ENCODE measurements at regions not wholly inside any gene's neighbourhood (a gene's known extent, or its start where the extent isn't known, plus 50 kb on each side); places are given as distances from the start of the nearest gene placed in this dataset.

DNA sequence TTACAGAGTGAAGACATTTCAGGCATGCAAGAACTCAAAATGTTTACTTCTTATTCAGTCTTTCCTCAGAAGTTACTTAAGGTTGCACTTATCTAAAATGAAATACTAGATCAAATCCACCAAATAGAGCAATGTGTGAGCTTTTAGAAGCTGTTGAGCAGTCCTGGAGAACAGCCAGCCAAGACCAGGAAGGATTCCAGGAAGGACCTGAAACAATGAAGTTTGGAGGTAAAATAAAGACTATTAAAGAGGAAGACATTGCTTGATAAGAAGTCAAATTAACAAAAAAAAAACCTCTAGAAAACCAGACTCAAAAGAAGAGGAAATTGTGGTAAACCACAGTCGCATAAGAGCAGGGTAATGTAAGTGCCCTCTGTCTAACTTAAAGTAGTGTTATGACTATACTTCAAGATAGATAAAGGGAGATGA is 156.2 kb upstream of the S1PR3 start:
- TF ChIP-seq, protein P1, sequence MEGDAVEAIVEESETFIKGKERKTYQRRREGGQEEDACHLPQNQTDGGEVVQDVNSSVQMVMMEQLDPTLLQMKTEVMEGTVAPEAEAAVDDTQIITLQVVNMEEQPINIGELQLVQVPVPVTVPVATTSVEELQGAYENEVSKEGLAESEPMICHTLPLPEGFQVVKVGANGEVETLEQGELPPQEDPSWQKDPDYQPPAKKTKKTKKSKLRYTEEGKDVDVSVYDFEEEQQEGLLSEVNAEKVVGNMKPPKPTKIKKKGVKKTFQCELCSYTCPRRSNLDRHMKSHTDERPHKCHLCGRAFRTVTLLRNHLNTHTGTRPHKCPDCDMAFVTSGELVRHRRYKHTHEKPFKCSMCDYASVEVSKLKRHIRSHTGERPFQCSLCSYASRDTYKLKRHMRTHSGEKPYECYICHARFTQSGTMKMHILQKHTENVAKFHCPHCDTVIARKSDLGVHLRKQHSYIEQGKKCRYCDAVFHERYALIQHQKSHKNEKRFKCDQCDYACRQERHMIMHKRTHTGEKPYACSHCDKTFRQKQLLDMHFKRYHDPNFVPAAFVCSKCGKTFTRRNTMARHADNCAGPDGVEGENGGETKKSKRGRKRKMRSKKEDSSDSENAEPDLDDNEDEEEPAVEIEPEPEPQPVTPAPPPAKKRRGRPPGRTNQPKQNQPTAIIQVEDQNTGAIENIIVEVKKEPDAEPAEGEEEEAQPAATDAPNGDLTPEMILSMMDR (IDR thresholded peaks at IDR 0.05; ENCODE audit: insufficient read depth, low read depth, low read length), result no peak
- TF ChIP-seq EZH2 (IDR thresholded peaks at IDR 0.05; ENCODE audit: insufficient read depth, low read length), result no peak

Measured in astrocyte (in vitro differentiated cells and primary cell).